SIG-M5 treated with dmso at 0.1 percent for 504 hours (cell line): ENCODE measurements at regions not wholly inside any gene's neighbourhood (a gene's known extent, or its start where the extent isn't known, plus 50 kb on each side); places are given as distances from the start of the nearest gene placed in this dataset.
"Not testable (repeated sequence)": the region's sequence is repeated elsewhere in the genome, so short reads cannot be mapped to it uniquely, and the experiment has no call there.

Source experiments
- DNase-seq: peaks from one replicate; lab custom pipeline; 2025; ENCODE audit not compliant: unreplicated experiment; lab: John Stamatoyannopoulos, UW

DNA sequence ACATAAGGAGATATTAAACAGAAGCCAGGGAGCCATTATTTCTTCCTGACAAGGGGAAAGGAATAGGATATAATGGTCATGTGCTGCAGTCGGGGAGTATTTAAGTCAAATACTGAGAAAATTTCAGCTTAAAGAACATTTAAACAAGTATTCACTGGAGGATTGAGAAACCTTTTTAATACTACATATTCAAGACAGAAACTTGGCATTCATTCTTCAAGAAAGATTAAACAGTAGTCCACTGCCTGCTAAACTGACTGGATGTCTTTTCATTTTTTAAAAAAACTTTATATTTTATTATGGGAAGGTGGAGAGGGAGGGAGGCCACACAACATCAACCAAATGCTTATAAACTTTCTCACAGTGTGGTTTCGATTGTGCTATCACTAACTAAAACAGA lies 107.4 kb upstream of the CBLB start:
- no peak for DNase-seq

- DNase-seq: no peak
Observed at GRCh38 chr3:105979961-105980360, 111.1 kb upstream of the CBLB start.

DNA sequence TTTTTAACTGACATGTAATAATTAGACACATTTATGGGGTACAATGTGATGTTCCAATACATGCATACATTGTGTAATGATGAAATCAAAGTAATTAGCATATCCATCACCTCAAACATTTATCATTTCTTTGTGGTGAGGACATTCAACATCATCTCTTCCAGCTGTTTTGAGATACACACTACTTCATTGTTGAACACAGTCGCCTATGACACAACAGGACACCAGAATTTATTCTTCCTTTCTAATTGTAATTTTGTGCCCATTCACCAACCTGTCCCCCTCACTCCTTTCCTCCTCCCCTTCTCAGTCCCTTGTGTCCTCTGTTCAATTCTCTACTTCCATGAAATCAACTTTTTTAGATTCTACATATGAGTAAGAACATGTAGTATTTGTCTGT lies 113.4 kb upstream of the CBLB start:
- no peak for DNase-seq

GRCh38 chr3:105984837-105985236 lies 116.0 kb upstream of the CBLB start:
- no peak for DNase-seq

DNA sequence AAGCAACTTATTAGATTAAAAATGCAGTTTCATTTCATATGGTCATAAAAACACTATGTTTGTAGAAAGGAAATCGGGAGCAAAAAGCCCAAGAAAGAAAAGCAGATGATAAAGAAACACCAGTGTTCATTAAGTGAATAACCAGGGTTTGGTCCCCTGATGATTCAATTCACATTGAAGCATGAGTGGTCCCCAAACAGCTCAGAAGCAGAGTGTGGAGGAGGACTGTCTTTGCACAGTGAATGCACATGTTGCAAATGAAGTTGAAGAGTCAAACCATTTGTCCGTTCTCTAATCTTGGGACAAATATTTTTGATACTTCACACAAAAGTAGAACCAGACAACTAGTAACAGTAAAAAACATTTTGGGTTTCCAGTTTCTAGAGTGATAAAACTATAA lies 117.5 kb upstream of the CBLB start:
- DNase-seq: not testable (repeated sequence)

DNA sequence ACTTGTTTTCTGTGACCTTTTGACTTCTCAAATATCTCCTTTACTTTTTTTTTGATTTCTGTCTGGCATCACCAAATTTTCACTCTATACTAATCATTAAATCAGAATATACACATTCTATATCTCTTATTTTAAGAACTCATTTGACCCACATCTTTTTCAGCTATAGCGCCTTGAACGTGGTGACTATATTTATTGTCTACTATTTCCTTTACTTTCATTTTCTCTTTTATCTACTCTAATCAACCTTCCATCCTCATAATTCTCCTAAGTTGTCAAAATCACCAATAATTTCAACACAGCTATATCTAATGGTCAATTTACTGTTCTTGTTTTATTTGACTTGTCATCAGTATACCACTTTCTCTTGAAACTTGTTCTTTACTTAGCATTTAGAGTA lies 119.0 kb upstream of the CBLB start:
- DNase-seq: no peak

GRCh38 chr3:105988540-105989212 lies 119.9 kb upstream of the CBLB start:
- DNase-seq: no peak

- no peak for DNase-seq
Observed at GRCh38 chr3:105996781-105997180, 128.0 kb upstream of the CBLB start.

GRCh38 chr3:105997466-105997799 lies 128.6 kb upstream of the CBLB start:
- DNase-seq: no peak

GRCh38 chr3:105997800-105998526 lies 129.2 kb upstream of the CBLB start:
- peak; percentile 92 for DNase-seq

DNA sequence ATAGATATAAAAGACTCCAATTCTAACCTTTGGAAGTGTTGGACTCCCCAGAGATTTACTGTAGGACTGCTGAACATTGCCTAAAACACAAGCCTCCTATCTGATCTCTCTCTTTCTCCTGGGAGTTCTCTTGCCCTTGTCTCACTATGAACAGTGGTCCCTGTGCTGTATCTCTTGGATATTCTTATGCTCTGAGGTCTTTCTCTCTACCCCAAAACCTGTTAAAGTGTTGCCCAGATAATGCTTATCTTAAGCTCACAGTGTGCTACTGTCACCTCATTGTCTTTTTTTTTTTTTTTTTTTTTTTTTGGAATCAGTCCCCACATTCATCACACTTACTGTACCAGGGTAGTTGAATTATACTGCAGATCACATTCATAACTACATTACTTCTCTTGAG lies 131.0 kb upstream of the CBLB start:
- no peak for DNase-seq

DNA sequence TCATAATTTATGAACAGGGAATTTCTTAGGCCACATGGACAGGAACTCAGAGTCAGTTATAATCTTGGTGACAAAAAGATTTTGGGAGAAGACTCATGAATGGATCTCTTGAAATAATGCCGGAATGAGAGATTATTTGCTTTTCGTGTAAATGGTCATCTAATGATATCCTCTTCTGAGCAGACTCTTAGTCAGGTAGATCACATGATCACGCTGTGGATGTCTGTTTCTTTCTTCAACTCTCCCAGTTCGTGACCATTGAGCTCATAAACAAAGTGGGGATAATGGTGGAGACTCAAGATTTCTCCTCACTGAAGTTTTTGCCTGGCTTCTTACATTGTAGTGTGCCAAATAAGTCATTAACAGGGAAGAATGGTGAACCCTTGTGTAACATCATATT lies 133.1 kb upstream of the CBLB start:
- no peak for DNase-seq

DNA sequence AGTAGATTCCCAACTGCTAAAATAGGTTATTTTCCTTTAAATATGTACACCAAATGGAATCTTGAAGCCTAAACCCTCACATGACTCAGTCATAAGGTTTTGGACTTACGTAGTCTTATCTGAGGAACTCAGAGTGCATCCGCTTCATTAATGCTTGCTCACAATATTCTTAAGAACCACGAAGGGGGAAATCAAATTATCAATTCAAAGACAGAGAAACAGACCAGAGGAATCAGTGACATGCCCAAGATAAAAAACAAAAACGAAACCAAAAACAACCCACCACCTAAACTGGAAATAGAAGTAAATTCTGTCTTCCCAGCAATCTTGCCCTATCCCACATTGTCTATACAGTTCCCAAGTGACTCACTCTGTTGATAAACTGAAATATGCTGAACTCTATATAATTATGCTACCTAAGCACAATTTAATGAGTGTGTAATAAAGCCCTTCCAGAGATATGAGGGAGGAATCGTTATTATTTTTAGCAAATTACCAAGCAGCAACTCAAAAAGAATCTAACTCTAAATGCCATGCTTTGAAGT lies 135.4 kb upstream of the CBLB start:
- no peak for DNase-seq

- DNase-seq: no peak
Observed at GRCh38 chr3:106004826-106005225, 136.0 kb upstream of the CBLB start.

DNA sequence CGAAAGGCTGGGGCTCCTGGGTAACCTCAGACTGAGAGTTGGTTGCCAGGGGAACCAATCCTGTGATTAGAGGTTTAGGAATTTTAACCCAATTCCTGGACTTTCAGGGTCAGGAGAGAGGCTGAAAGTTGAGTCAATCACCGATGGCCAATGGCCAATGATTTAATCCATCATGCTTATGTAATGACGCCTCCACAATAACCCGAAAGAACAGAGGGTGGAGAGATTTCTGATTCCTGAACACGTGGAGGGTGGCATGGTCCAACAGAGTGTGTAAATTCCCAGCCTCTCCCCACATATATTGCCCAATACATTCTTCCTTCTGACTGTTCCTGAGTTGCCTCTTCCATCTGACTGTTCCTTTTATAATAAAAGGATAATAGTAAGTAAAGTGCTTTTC lies 137.2 kb upstream of the CBLB start:
- DNase-seq: no peak

GRCh38 chr3:106006571-106006970 lies 137.8 kb upstream of the CBLB start:
- DNase-seq: no peak

DNA sequence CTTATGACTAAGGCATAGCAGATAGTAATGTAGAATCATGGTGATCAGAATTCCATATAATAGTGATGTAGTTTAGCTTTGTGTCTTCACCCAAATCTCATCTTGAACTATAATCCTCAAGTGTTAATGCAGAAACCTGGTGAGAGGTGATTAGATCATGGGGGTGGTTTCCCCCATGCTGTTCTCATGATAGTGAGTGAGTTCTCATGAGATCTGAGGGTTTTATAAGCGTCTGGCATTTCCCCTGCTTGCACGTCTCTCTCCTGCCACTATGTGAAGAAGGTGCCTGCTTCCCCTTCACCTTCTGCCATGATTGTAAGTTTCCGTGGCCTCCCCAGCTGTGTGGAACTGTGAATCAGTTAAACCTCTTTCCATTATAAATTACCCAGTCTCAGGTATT lies 138.7 kb upstream of the CBLB start:
- DNase-seq: no peak

DNA sequence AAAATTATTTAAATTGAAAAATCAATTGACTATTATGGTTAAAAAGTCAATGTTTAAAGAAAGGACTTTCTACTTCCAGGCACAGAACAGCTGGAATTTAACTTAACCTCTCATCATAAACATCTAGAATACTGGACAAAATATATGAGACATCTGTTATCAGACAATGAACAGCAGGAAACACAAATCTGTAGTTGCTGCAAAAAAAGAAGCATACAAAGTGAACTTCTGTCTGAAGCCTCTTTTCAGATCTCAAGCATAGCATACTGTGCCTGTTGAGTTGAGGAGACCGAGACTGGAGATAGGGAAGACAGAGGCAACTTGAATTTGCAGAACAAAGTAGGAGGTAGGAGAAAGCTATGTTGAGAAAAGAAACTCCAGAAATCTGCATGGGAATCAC lies 140.0 kb upstream of the CBLB start:
- no peak for DNase-seq

DNA sequence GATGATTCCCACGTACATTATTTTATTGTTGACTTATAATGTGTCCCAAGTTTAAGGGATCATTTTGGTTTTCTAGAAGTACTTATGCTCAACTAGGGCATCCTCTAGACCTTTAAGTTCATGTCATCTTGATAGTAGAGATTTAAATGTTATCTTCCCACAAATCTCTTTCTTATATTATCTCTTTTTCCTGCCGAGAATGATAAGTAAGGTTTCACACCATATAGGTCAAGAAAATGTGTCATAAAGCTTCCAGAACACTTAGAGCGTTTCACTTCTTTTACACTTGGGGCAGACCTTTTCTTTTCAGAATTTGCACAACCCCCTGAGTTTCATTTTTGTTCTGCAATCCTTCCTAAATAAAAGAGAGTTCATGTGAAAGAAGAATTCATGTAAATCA lies 142.0 kb upstream of the CBLB start:
- no peak for DNase-seq

- peak; percentile 11 for DNase-seq
Observed at GRCh38 chr3:106013971-106014370, 145.2 kb upstream of the CBLB start.

DNA sequence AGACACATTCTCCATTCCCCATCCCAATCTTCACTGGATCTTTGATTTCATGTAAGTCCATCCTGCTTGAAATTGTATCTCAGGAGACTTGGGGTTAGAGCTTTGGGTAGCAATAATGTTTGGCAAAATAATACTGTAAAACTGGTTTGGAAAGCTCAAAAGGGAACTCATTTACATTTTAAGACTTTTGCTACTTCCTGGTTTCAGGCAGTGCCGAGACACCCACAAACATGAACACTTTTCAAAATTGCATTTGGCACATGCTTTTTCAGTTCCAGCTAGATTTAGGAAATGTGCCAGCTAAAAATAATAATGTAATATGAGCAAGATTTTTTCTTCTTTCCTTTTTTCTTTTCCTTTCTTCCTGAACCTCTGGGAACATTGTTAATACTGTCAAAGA lies 145.7 kb upstream of the CBLB start:
- DNase-seq: no peak

GRCh38 chr3:106014971-106015370 lies 146.2 kb upstream of the CBLB start:
- no peak for DNase-seq

GRCh38 chr3:106018102-106018501 lies 149.3 kb upstream of the CBLB start:
- no peak for DNase-seq
